Tibial nerve (tissue), 4 donors: ENCODE measurements at regions not wholly inside any gene's neighbourhood (a gene's known extent, or its start where the extent isn't known, plus 50 kb on each side); places are given as distances from the start of the nearest gene placed in this dataset.

Experiments used
- DNase-seq, 2 donors: peaks; one replicate each; pipeline ENCODE4 v3.0.0-alpha.2; 2019; ENCODE audit warnings: low spot score in 2 of 2
- H3K27ac ChIP-seq, 4 donors: fragments of 200-600 bp; sonication (generic) in 3 of 4; one replicate each; pipeline ENCODE4 v1.5.1; 2017 to 2019; ENCODE audit warnings: mild to moderate bottlenecking in 1 of 4
- H3K27me3 ChIP-seq, 2 donors: fragments of 200-600 bp; sonication (generic) in 1 of 2; one replicate each; pipeline versions ENCODE4 v1.5.1 to v1.6.0; 2017 to 2019
- H3K36me3 ChIP-seq, 3 donors: fragments of 200-600 bp; sonication (generic); one replicate each; pipeline ENCODE4 v1.5.1; 2018 to 2019
- H3K4me1 ChIP-seq, 4 donors: fragments of 200-600 bp; sonication (generic) in 3 of 4; one replicate each; pipeline ENCODE4 v1.5.1; 2017 to 2019
- H3K4me3 ChIP-seq, 4 donors: fragments of 200-600 bp; sonication (generic) in 3 of 4; one replicate each; pipeline ENCODE4 v1.5.1; 2017 to 2019; ENCODE audit warnings: mild to moderate bottlenecking in 1 of 4, moderate library complexity in 1 of 4
- H3K9me3 ChIP-seq, 4 donors: fragments of 200-600 bp; sonication (generic) in 3 of 4; one replicate each; pipeline ENCODE4 v1.5.1; 2017 to 2019
- EP300 ChIP-seq, 2 donors: sonication (generic); formaldehyde crosslinking; IDR thresholded peaks; one replicate each; pipeline ENCODE4 v1.6.1; 2017; ENCODE audit warnings: antibody characterized with exemption in 2 of 2, mild to moderate bottlenecking in 1 of 2
- POLR2A ChIP-seq, 2 donors: fragments of 450-650 bp; IDR thresholded peaks; one replicate each; pipeline ENCODE4 v1.6.1; 2017; ENCODE audit warnings: antibody characterized with exemption in 2 of 2, mild to moderate bottlenecking in 2 of 2, moderate library complexity in 2 of 2
- WGBS, 2 donors: methylation state at CpG; one replicate each; pipeline ENCODE4 v1.1.5; 2018; 5-methylcytosine and 5-hydroxymethylcytosine counted together
- TF ChIP-seq, protein P1 (sequence below), 5 experiments: fragments of 200-600 bp in 3 of 5; fragments of 450-650 bp in 2 of 5; sonication (generic) in 3 of 5; IDR thresholded peaks; one replicate each; pipeline ENCODE4 v1.5.1; 2016 to 2019; ENCODE audit warnings: antibody characterized with exemption in 5 of 5, mild to moderate bottlenecking in 3 of 5, moderate library complexity in 2 of 5

DNA sequence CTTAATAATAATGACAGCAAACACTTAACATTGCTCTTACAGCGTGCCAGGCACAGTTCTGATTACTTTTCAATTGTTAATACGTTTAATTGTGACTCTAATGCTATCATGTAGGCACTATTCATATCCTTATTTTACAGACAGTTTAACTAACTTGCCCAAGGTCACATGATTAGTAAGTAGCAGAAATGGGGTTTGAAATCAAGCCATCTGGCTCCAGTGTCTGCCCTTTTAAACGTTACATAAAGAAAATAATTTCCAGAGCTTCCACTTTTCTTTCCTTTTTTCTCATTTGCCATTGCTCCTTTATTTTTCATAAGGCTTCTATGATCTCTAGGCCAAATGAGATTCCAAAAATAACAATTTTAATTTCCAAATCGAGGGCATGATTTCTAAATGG, 50.6 kb upstream of the IKZF2 start:
- DNase-seq: no peak
- TF ChIP-seq, protein P1, sequence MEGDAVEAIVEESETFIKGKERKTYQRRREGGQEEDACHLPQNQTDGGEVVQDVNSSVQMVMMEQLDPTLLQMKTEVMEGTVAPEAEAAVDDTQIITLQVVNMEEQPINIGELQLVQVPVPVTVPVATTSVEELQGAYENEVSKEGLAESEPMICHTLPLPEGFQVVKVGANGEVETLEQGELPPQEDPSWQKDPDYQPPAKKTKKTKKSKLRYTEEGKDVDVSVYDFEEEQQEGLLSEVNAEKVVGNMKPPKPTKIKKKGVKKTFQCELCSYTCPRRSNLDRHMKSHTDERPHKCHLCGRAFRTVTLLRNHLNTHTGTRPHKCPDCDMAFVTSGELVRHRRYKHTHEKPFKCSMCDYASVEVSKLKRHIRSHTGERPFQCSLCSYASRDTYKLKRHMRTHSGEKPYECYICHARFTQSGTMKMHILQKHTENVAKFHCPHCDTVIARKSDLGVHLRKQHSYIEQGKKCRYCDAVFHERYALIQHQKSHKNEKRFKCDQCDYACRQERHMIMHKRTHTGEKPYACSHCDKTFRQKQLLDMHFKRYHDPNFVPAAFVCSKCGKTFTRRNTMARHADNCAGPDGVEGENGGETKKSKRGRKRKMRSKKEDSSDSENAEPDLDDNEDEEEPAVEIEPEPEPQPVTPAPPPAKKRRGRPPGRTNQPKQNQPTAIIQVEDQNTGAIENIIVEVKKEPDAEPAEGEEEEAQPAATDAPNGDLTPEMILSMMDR (IDR thresholded peaks at IDR 0.05): no peak
- TF ChIP-seq EP300 (IDR thresholded peaks at IDR 0.05) (no peak), POLR2A (IDR thresholded peaks at IDR 0.05) (no peak)

DNA sequence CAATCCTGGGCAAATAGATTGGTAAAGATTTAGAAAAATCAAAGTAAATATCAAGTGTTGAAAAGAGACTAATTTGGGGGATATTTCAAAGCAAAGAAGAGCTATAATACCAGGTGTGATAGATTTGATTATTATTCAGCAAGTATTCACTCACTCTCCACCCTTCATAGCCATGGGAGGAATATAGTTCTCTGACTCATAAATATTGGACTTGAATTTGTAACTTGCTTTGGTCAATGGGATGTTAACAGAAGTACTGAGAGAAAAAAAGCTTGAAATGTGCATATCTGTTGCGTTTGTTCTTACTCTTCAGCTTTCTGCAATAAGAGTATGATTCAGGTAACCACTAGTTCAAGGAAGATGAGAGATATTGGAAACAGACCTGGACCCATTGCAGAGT, 54.5 kb upstream of the IKZF2 start:
- Histone ChIP-seq H3K4me1 (peaks cover 0 to 11% (median 0%) of the 10 kb centered on the region in 4 donors), H3K27ac (no peak overlapping the region), H3K4me3 (no peak overlapping the region), H3K36me3 (no peaks in the 10 kb centered on the region), H3K9me3 (no peaks in the 10 kb centered on the region), H3K27me3 (no peaks in the 10 kb centered on the region)
- DNase-seq: no peak
- WGBS, 2 donors: 91 to 95% methylated on average over 1 of the region's 1 CpG
- TF ChIP-seq, protein P1 (IDR thresholded peaks at IDR 0.05): no peak
- TF ChIP-seq POLR2A (IDR thresholded peaks at IDR 0.05) (no peak), EP300 (IDR thresholded peaks at IDR 0.05) (no peak)

More for the DNA sequence above, 50.6 kb upstream of the IKZF2 start:
- 20 to 30% methylated on average over 4 of the region's 4 CpGs for WGBS, 2 donors
- Histone ChIP-seq H3K4me1 (peaks cover 0 to 11% (median 0%) of the 10 kb centered on the region in 4 donors), H3K9me3 (no peaks in the 10 kb centered on the region), H3K36me3 (no peaks in the 10 kb centered on the region), H3K4me3 (no peak overlapping the region), H3K27me3 (no peaks in the 10 kb centered on the region), H3K27ac (peak overlapping the region in 3 of 4 donors; percentile 5 to 34 (median 32))

DNA sequence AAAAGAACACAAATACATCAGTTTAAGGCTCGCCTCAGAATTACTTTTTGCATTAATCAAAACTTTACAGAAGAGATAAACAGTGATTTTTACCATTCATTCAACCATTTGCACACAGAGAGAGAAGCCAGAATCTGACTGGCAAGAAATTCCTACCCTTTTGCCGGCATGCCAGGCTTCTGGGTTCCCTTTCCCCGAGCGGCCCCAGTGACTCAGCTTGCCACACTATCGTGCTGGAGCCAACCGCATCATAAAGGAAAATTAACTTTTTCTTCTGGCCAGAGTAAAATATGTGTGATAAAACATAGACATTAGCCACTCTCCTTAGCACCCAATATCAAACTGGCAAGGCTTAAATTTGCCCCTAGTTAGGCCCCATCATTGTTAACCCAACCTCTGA, 61.8 kb upstream of the IKZF2 start:
- Histone ChIP-seq H3K36me3 (no peaks in the 10 kb centered on the region), H3K4me1 (peaks cover 0 to 21% (median 0%) of the 10 kb centered on the region in 4 donors), H3K27me3 (no peaks in the 10 kb centered on the region), H3K9me3 (no peaks in the 10 kb centered on the region), H3K27ac (no peak overlapping the region), H3K4me3 (no peak overlapping the region)
- WGBS, 2 donors: 78 to 94% methylated on average over 6 of the region's 6 CpGs
- DNase-seq: no peak
- TF ChIP-seq POLR2A (IDR thresholded peaks at IDR 0.05) (no peak), EP300 (IDR thresholded peaks at IDR 0.05) (no peak)
- TF ChIP-seq, protein P1 (IDR thresholded peaks at IDR 0.05): no peak

DNA sequence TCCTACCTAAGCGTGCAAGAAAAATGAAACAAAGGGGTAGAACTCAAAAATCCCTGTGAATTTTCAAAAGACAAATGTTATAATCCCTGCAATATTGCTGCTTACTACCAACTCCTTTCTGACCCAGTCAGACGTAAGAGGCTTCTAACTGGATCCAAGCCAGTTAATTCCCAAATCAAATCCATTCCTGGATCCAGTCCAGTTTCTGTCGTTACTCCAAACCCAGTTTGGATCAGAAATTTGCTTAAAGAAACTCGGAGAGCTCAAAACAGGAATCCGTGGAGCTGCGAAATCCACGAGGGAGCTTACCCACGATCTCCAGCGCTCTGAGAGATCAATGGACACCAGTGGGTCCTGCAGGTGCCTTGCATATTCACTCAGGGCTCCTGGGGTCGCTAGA, 62.8 kb upstream of the IKZF2 start:
- Histone ChIP-seq H3K4me3 (no peak overlapping the region), H3K4me1 (peaks cover 0 to 21% (median 0%) of the 10 kb centered on the region in 4 donors), H3K27ac (no peak overlapping the region), H3K36me3 (no peaks in the 10 kb centered on the region), H3K27me3 (no peaks in the 10 kb centered on the region), H3K9me3 (no peaks in the 10 kb centered on the region)
- WGBS, 2 donors: 60 to 64% methylated on average over 10 of the region's 10 CpGs
- TF ChIP-seq, protein P1 (IDR thresholded peaks at IDR 0.05): no peak
- TF ChIP-seq POLR2A (IDR thresholded peaks at IDR 0.05) (no peak), EP300 (IDR thresholded peaks at IDR 0.05) (no peak)
- DNase-seq: no peak

DNA sequence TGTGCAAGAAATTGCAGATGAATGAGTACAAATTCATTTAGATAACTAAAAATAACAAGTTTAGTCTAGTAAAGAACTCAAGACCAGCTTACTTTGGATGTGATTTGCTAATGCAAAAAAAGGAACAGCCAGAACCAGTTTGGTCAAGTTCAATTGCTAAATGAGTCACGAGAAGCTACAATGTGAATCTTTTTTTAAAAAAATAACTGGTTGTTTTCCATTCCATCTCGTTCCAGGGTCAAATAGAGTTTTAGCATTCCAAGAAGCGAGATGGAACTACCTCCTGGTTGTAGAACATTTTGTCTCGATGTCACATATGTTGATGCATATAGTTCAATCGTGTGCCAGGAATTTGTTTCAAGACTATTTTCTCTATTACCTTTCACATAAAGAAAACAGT, 65.0 kb upstream of the IKZF2 start:
- H3K27me3 ChIP-seq: no peaks in the 10 kb centered on the region
- no peaks in the 10 kb centered on the region for H3K36me3 ChIP-seq
- H3K27ac ChIP-seq: peak overlapping the region in 2 of 4 donors; percentile 47 to 64
- no peaks in the 10 kb centered on the region for H3K9me3 ChIP-seq
- no peak for DNase-seq
- no peak overlapping the region for H3K4me3 ChIP-seq
- WGBS, 2 donors: 34 to 35% methylated on average over 5 of the region's 5 CpGs
- H3K4me1 ChIP-seq: peaks cover 0 to 21% (median 0%) of the 10 kb centered on the region in 4 donors
- TF ChIP-seq, protein P1 (IDR thresholded peaks at IDR 0.05): no peak
- TF ChIP-seq POLR2A (IDR thresholded peaks at IDR 0.05) (no peak), EP300 (IDR thresholded peaks at IDR 0.05) (peak; percentile 78 to 84)
